Peyer's patch (tissue), 4 donors: ENCODE measurements at regions not wholly inside any gene's neighbourhood (a gene's known extent, or its start where the extent isn't known, plus 50 kb on each side); places are given as distances from the start of the nearest gene placed in this dataset.

Experiments used
- DNase-seq, 3 donors: peaks; one replicate each; pipeline ENCODE4 v3.0.0-alpha.2; 2017 to 2019
- H3K27ac ChIP-seq, 4 donors: fragments of 200-600 bp; sonication (generic); one replicate each; pipeline ENCODE4 v1.5.1; 2016 to 2019
- H3K27me3 ChIP-seq, 2 donors: fragments of 200-600 bp; sonication (generic); one replicate each; pipeline ENCODE4 v1.5.1; 2019
- H3K36me3 ChIP-seq, 3 donors: fragments of 200-600 bp; sonication (generic); one replicate each; pipeline ENCODE4 v1.5.1; 2016 to 2019
- H3K4me1 ChIP-seq, 4 donors: fragments of 200-600 bp; sonication (generic); one replicate each; pipeline ENCODE4 v1.5.1; 2016 to 2019
- H3K4me3 ChIP-seq, 4 donors: fragments of 200-600 bp; sonication (generic); 1 replicate in 3 of 4; 2 replicates in 1 of 4; pipeline ENCODE4 v1.5.1; 2016 to 2019; ENCODE audit warnings: mild to moderate bottlenecking in 1 of 4
- H3K9me3 ChIP-seq, 4 donors: fragments of 200-600 bp; sonication (generic); one replicate each; pipeline ENCODE4 v1.5.1; 2016 to 2019; ENCODE audit warnings: mild to moderate bottlenecking in 1 of 4
- CTCF ChIP-seq, 6 experiments: fragments of 450-650 bp in 4 of 6; fragments of 200-600 bp in 2 of 6; sonication (generic) in 1 of 6; IDR thresholded peaks; one replicate each; pipeline ENCODE4 v1.5.1; 2017 to 2019; ENCODE audit warnings: antibody characterized with exemption in 6 of 6, mild to moderate bottlenecking in 3 of 6, moderate library complexity in 1 of 6
- POLR2A ChIP-seq, 2 donors: fragments of 450-650 bp; IDR thresholded peaks; one replicate each; pipeline ENCODE4 v1.5.1; 2017; ENCODE audit warnings: antibody characterized with exemption in 2 of 2, mild to moderate bottlenecking in 2 of 2, moderate library complexity in 2 of 2

GRCh38 chr18:45222180-45222579 is 393.1 kb upstream of the SLC14A2 start:
- Histone ChIP-seq H3K4me3 (no peak overlapping the region), H3K27ac (no peak overlapping the region), H3K9me3 (no peaks in the 10 kb centered on the region), H3K36me3 (no peaks in the 10 kb centered on the region), H3K27me3 (no peaks in the 10 kb centered on the region), H3K4me1 (no peaks in the 10 kb centered on the region)
- no peak for DNase-seq
- TF ChIP-seq CTCF (IDR thresholded peaks at IDR 0.05) (no peak), POLR2A (IDR thresholded peaks at IDR 0.05) (no peak)

GRCh38 chr18:45227001-45227742 is 388.1 kb upstream of the SLC14A2 start:
- Histone ChIP-seq H3K27me3 (no peaks in the 10 kb centered on the region), H3K9me3 (no peaks in the 10 kb centered on the region), H3K4me3 (no peak overlapping the region), H3K27ac (no peak overlapping the region), H3K36me3 (no peaks in the 10 kb centered on the region), H3K4me1 (no peaks in the 10 kb centered on the region)
- TF ChIP-seq POLR2A (IDR thresholded peaks at IDR 0.05) (no peak), CTCF (IDR thresholded peaks at IDR 0.05) (no peak)
- DNase-seq: no peak

GRCh38 chr18:45228796-45229388 is 386.4 kb upstream of the SLC14A2 start:
- DNase-seq: no peak
- no peak for TF ChIP-seq CTCF (IDR thresholded peaks at IDR 0.05)
- no peak for TF ChIP-seq POLR2A (IDR thresholded peaks at IDR 0.05)

GRCh38 chr18:45231617-45232016 is 383.7 kb upstream of the SLC14A2 start:
- Histone ChIP-seq H3K27ac (no peak overlapping the region), H3K27me3 (no peaks in the 10 kb centered on the region), H3K4me3 (no peak overlapping the region), H3K36me3 (no peaks in the 10 kb centered on the region), H3K4me1 (no peaks in the 10 kb centered on the region), H3K9me3 (no peaks in the 10 kb centered on the region)
- DNase-seq: no peak
- no peak for TF ChIP-seq CTCF (IDR thresholded peaks at IDR 0.05)
- TF ChIP-seq POLR2A (IDR thresholded peaks at IDR 0.05): no peak

More at GRCh38 chr18:45228796-45229388, 386.4 kb upstream of the SLC14A2 start:
- Histone ChIP-seq H3K4me3 (no peak overlapping the region), H3K27me3 (no peaks in the 10 kb centered on the region), H3K36me3 (no peaks in the 10 kb centered on the region), H3K4me1 (no peaks in the 10 kb centered on the region), H3K27ac (no peak overlapping the region), H3K9me3 (no peaks in the 10 kb centered on the region)

GRCh38 chr18:45232061-45232460 is 383.2 kb upstream of the SLC14A2 start:
- Histone ChIP-seq H3K36me3 (no peaks in the 10 kb centered on the region), H3K4me1 (no peaks in the 10 kb centered on the region), H3K9me3 (no peaks in the 10 kb centered on the region), H3K27ac (no peak overlapping the region), H3K4me3 (no peak overlapping the region), H3K27me3 (no peaks in the 10 kb centered on the region)
- no peak for TF ChIP-seq CTCF (IDR thresholded peaks at IDR 0.05)
- no peak for TF ChIP-seq POLR2A (IDR thresholded peaks at IDR 0.05)
- no peak for DNase-seq
